ENCODE measurements at regions not wholly inside any gene's neighbourhood (a gene's known extent, or its start where the extent isn't known, plus 50 kb on each side); places are given as distances from the start of the nearest gene placed in this dataset.

GRCh38 chrX:110852180-110852579 is 56.6 kb upstream of the CHRDL1 start:
- no peak for ATAC-seq

GRCh38 chrX:110851780-110852179 is 56.2 kb upstream of the CHRDL1 start:
- ATAC-seq: no peak

GRCh38 chrX:110847334-110847733 is 51.7 kb upstream of the CHRDL1 start:
- ATAC-seq: peak; percentile 58

DNA sequence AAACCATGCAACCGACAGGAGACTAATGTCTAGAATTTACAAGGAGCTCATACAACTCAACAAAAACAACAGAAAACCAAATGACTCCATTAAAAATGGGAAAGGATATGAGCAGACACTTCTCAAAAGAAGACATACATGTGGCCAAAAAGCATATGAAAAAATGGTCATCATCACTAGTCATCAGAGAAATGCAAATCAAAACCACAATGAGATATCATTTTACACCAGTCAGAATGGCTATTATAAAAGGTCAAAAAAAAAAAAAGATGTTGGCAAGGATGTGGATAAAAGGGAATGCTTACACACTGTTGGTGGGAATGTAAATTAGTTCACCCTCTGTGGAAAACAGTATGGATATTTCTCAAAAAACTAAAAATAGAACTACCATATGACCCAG is 50.5 kb upstream of the CHRDL1 start:
- no peak for ATAC-seq
